ENCODE measurements at regions not wholly inside any gene's neighbourhood (a gene's known extent, or its start where the extent isn't known, plus 50 kb on each side); places are given as distances from the start of the nearest gene placed in this dataset.
"Not testable (repeated sequence)": the region's sequence is repeated elsewhere in the genome, so short reads cannot be mapped to it uniquely, and the experiment has no call there.

DNA sequence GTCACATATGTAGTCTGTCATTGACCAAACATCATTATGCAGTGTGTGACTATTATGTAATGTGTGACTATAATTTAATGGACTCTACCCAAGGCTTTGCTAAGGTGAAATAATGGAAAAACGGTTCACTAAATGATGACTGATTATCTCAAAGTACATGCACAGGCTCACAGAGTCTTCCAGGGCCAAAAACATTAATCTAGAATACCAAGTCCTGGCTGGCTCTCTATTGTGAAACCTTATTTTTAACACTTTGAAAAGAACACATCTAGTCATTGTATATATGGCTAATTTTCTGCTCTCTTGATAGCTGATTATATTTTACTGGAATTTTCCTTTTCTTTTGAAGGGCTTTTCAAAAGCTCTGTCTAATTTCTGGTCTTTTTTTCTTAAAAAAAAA is 102.9 kb upstream of the THUMPD2 start:
- no peak for ATAC-seq (ENCODE audit: low read depth)
- Mint-ChIP-seq H3K27ac (no peak overlapping the region), H3K9me3 (ENCODE audit: insufficient read depth) (no peaks in the 10 kb centered on the region), H3K4me1 (no peaks in the 10 kb centered on the region), H3K27me3 (peaks cover 5% of the 10 kb centered on the region), H3K4me3 (no peak overlapping the region)
- no peaks in the 10 kb centered on the region for H4K20me1 ChIP-seq (ENCODE audit: control insufficient read depth, insufficient read depth, low read length, poor library complexity, severe bottlenecking)
- no peak overlapping the region for H2AFZ ChIP-seq (ENCODE audit: insufficient read depth, low read depth, low read length, poor library complexity, severe bottlenecking)
- H3K4me3 ChIP-seq (ENCODE audit: control extremely low read depth in 1 of 5, extremely low read depth in 1 of 5, insufficient read depth in 1 of 5, low read depth in 2 of 5, low read length in 4 of 5) = no peak overlapping the region
- H3K79me2 ChIP-seq (ENCODE audit: control insufficient read depth, insufficient read depth, low read length) = no peaks in the 10 kb centered on the region
- H3K27ac ChIP-seq (ENCODE audit: low read length in 2 of 2) = no peak overlapping the region
- intact Hi-C loops (cut with micrococcal nuclease) = no loop called here
- H3K9me3 ChIP-seq (ENCODE audit: control extremely low read depth in 1 of 3, control insufficient read depth in 2 of 3, insufficient read depth in 1 of 3, low read length in 2 of 3) = no peaks in the 10 kb centered on the region
- H3K4me2 ChIP-seq (replicated peaks; ENCODE audit: low read depth, low read length, poor library complexity, severe bottlenecking) = no peak overlapping the region
- CTCF ChIA-PET = no interaction called here
- no peaks in the 10 kb centered on the region for H3K27me3 ChIP-seq (replicated peaks in 1 of 4; ENCODE audit: control extremely low read depth in 1 of 4, control insufficient read depth in 3 of 4, insufficient read depth in 4 of 4, low read length in 3 of 4)
- H3K9ac ChIP-seq (ENCODE audit: low read length) = no peak overlapping the region
- H3K4me1 ChIP-seq (ENCODE audit: control insufficient read depth in 2 of 2, insufficient read depth in 2 of 2, low read length in 2 of 2) = no peaks in the 10 kb centered on the region
- no CpG with 5 or more reads among the region's 1 CpG for WGBS (ENCODE audit: insufficient coverage)
- no peaks in the 10 kb centered on the region for H3K36me3 ChIP-seq (replicated peaks in 1 of 2; ENCODE audit: control extremely low read depth in 1 of 2, control insufficient read depth in 1 of 2, extremely low read depth in 1 of 2, insufficient read depth in 2 of 2, low read length in 1 of 2)
- POLR2A ChIA-PET = no interaction called here
- no peak for DNase-seq
- TF ChIP-seq, protein P1, sequence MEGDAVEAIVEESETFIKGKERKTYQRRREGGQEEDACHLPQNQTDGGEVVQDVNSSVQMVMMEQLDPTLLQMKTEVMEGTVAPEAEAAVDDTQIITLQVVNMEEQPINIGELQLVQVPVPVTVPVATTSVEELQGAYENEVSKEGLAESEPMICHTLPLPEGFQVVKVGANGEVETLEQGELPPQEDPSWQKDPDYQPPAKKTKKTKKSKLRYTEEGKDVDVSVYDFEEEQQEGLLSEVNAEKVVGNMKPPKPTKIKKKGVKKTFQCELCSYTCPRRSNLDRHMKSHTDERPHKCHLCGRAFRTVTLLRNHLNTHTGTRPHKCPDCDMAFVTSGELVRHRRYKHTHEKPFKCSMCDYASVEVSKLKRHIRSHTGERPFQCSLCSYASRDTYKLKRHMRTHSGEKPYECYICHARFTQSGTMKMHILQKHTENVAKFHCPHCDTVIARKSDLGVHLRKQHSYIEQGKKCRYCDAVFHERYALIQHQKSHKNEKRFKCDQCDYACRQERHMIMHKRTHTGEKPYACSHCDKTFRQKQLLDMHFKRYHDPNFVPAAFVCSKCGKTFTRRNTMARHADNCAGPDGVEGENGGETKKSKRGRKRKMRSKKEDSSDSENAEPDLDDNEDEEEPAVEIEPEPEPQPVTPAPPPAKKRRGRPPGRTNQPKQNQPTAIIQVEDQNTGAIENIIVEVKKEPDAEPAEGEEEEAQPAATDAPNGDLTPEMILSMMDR (IDR thresholded peaks at IDR 0.05) = no peak

GRCh38 chr2:39881494-39881893 is 102.4 kb upstream of the THUMPD2 start:
- Mint-ChIP-seq H3K4me1 (no peaks in the 10 kb centered on the region), H3K27me3 (peaks cover 2% of the 10 kb centered on the region), H3K9me3 (ENCODE audit: insufficient read depth) (no peaks in the 10 kb centered on the region), H3K27ac (no peak overlapping the region), H3K4me3 (no peak overlapping the region)
- no peak overlapping the region for H3K4me2 ChIP-seq (replicated peaks; ENCODE audit: low read depth, low read length, poor library complexity, severe bottlenecking)
- POLR2A ChIA-PET = no interaction called here
- no peak overlapping the region for H3K27ac ChIP-seq (ENCODE audit: low read length in 2 of 2)
- ATAC-seq (ENCODE audit: low read depth) (no peak), DNase-seq (no peak)
- H3K27me3 ChIP-seq (replicated peaks in 1 of 4; ENCODE audit: control extremely low read depth in 1 of 4, control insufficient read depth in 3 of 4, insufficient read depth in 4 of 4, low read length in 3 of 4) = no peaks in the 10 kb centered on the region
- H4K20me1 ChIP-seq (ENCODE audit: control insufficient read depth, insufficient read depth, low read length, poor library complexity, severe bottlenecking) = no peaks in the 10 kb centered on the region
- H2AFZ ChIP-seq (ENCODE audit: insufficient read depth, low read depth, low read length, poor library complexity, severe bottlenecking) = no peak overlapping the region
- TF ChIP-seq, protein P1 (IDR thresholded peaks at IDR 0.05) = no peak
- TF ChIP-seq EZH2 (IDR thresholded peaks at IDR 0.05; ENCODE audit: borderline replicate concordance, insufficient read depth, low read depth, low read length, poor library complexity, severe bottlenecking) = no peak
- H3K9ac ChIP-seq (ENCODE audit: low read length) = no peak overlapping the region
- intact Hi-C loops (cut with micrococcal nuclease) = no loop called here
- H3K36me3 ChIP-seq (replicated peaks in 1 of 2; ENCODE audit: control extremely low read depth in 1 of 2, control insufficient read depth in 1 of 2, extremely low read depth in 1 of 2, insufficient read depth in 2 of 2, low read length in 1 of 2) = no peaks in the 10 kb centered on the region
- no peak overlapping the region for H3K4me3 ChIP-seq (ENCODE audit: control extremely low read depth in 1 of 5, extremely low read depth in 1 of 5, insufficient read depth in 1 of 5, low read depth in 2 of 5, low read length in 4 of 5)
- no peaks in the 10 kb centered on the region for H3K9me3 ChIP-seq (ENCODE audit: control extremely low read depth in 1 of 3, control insufficient read depth in 2 of 3, insufficient read depth in 1 of 3, low read length in 2 of 3)
- CTCF ChIA-PET = no interaction called here
- no peaks in the 10 kb centered on the region for H3K79me2 ChIP-seq (ENCODE audit: control insufficient read depth, insufficient read depth, low read length)
- H3K4me1 ChIP-seq (ENCODE audit: control insufficient read depth in 2 of 2, insufficient read depth in 2 of 2, low read length in 2 of 2) = no peaks in the 10 kb centered on the region

DNA sequence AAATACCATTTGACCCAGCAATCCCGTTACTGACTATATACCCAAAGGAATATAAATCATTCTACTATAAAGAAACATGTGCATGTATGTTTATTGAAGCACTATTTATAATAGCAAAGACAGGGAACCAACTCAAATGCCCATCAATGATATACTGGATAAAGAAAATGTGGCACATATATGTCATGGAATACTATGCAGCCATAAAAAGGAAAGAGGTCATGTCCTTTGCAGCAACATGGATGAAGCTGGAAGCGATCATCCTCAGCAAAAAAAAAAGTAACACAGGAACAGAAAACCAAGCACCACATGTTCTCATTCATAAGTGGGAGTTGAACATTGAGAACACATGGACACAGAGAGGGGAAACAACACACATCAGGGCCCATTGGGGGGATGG is 99.9 kb upstream of the THUMPD2 start:
- H3K4me1 Mint-ChIP-seq; H3K4me3 Mint-ChIP-seq; intact Hi-C loops (cut with micrococcal nuclease); H3K27me3 Mint-ChIP-seq; H3K9me3 ChIP-seq (ENCODE audit: control extremely low read depth in 1 of 3, control insufficient read depth in 2 of 3, insufficient read depth in 1 of 3, low read length in 2 of 3); H3K9ac ChIP-seq (ENCODE audit: low read length); H4K20me1 ChIP-seq (ENCODE audit: control insufficient read depth, insufficient read depth, low read length, poor library complexity, severe bottlenecking); H3K36me3 ChIP-seq (replicated peaks in 1 of 2; ENCODE audit: control extremely low read depth in 1 of 2, control insufficient read depth in 1 of 2, extremely low read depth in 1 of 2, insufficient read depth in 2 of 2, low read length in 1 of 2); H3K4me1 ChIP-seq (ENCODE audit: control insufficient read depth in 2 of 2, insufficient read depth in 2 of 2, low read length in 2 of 2); H3K4me2 ChIP-seq (replicated peaks; ENCODE audit: low read depth, low read length, poor library complexity, severe bottlenecking); DNase-seq; H3K9me3 Mint-ChIP-seq (ENCODE audit: insufficient read depth); H3K4me3 ChIP-seq (ENCODE audit: control extremely low read depth in 1 of 5, extremely low read depth in 1 of 5, insufficient read depth in 1 of 5, low read depth in 2 of 5, low read length in 4 of 5); ATAC-seq (ENCODE audit: low read depth); POLR2A ChIA-PET; H3K27ac ChIP-seq (ENCODE audit: low read length in 2 of 2); H3K27ac Mint-ChIP-seq; H3K27me3 ChIP-seq (replicated peaks in 1 of 4; ENCODE audit: control extremely low read depth in 1 of 4, control insufficient read depth in 3 of 4, insufficient read depth in 4 of 4, low read length in 3 of 4); H2AFZ ChIP-seq (ENCODE audit: insufficient read depth, low read depth, low read length, poor library complexity, severe bottlenecking); H3K79me2 ChIP-seq (ENCODE audit: control insufficient read depth, insufficient read depth, low read length); CTCF ChIA-PET: not testable (repeated sequence)
- WGBS (ENCODE audit: insufficient coverage) = no CpG with 5 or more reads among the region's 2 CpGs

All from B cell (primary cell).